ENCODE measurements at regions not wholly inside any gene's neighbourhood (a gene's known extent, or its start where the extent isn't known, plus 50 kb on each side); places are given as distances from the start of the nearest gene placed in this dataset.

DNA sequence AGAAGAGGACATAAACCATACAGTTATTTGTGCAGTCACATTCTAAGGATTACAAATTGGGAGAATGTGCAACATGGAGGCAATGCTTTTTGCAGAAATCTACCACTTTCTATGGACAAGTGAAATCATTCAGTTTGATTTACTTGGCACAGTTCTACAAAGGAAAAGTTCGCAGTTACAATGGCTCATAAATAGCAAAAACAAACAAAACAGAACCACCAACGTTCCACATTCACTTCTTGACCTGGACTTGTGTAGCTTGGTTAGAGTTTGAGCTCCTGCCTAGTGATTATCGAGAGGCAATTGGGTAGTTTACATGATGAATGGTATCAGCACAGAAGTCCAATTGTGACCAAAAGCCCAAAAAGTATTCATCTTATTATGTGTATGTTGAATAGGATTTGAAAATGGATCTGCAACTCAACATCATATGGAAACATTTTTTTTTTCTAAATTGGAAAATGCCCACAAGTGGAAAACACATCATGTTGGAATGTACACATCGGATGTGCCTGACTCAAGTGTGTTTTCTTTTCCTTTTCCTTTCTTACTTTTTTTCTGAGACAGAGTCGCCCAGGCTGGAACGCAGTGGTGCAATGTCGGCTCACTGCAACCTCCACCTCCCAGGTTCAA lies 123.8 kb downstream of the LUZP4 start:
- intact Hi-C loops (cut with micrococcal nuclease; ENCODE audit: unreplicated experiment) (no loop called here), in situ Hi-C loops (cut with HindIII; ENCODE audit: low pct_unique_long_range_greater_than_20kb, low sequenced_read_pairs) (no loop called here)
- Histone ChIP-seq H3K27ac (ENCODE audit: low read length) (no peak overlapping the region), H3K9me3 (ENCODE audit: control insufficient read depth, insufficient read depth, low read depth, low read length) (no peaks in the 10 kb centered on the region), H3K36me3 (ENCODE audit: control insufficient read depth, insufficient read depth, low read length) (no peaks in the 10 kb centered on the region), H3K4me1 (ENCODE audit: control insufficient read depth, insufficient read depth, low read length) (no peaks in the 10 kb centered on the region), H3K4me3 (ENCODE audit: low read depth in 2 of 2, low read length in 2 of 2) (no peak overlapping the region), H3K27me3 (ENCODE audit: control insufficient read depth, insufficient read depth, low read length) (no peaks in the 10 kb centered on the region)
- no peak for ATAC-seq
- no peak for DNase-seq (ENCODE audit: low read depth, low spot score)
- no peak for TF ChIP-seq POLR2AphosphoS5 (IDR thresholded peaks at IDR 0.05; ENCODE audit: low read depth, low read length)
- TF ChIP-seq TCF7L2 (IDR thresholded peaks at IDR 0.05; ENCODE audit: low read depth, low read length), result no peak
- CTCF ChIA-PET, result no interaction called here
- no TSS peak for BruUV-seq (replicated peaks)
- POLR2A ChIA-PET, result no interaction called here

DNA sequence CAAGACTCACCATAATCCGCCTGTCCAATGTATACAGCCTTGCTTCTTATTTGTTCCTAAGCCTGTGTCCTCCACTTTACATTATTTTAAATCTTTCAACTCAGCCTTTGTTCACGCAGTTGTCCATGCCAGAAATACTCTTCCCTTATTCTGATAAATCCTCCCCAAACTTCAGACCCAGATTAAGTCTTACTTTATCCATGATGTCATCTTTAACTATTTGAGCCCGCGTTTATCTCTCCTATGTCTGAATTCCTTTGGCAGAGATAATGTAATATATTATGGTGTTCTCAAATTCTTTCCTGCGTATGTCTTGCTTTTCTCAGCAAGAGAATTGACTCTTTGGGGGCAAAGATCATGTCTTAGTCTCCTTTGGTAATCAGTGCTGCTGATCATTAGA lies 129.6 kb downstream of the LUZP4 start:
- no peaks in the 10 kb centered on the region for H3K36me3 ChIP-seq (ENCODE audit: control insufficient read depth, insufficient read depth, low read length)
- in situ Hi-C loops (cut with HindIII; ENCODE audit: low pct_unique_long_range_greater_than_20kb, low sequenced_read_pairs) (no loop called here), intact Hi-C loops (cut with micrococcal nuclease; ENCODE audit: unreplicated experiment) (no loop called here)
- no peaks in the 10 kb centered on the region for H3K27me3 ChIP-seq (ENCODE audit: control insufficient read depth, insufficient read depth, low read length)
- H3K9me3 ChIP-seq (ENCODE audit: control insufficient read depth, insufficient read depth, low read depth, low read length), result no peaks in the 10 kb centered on the region
- no peak overlapping the region for H3K27ac ChIP-seq (ENCODE audit: low read length)
- H3K4me1 ChIP-seq (ENCODE audit: control insufficient read depth, insufficient read depth, low read length), result no peaks in the 10 kb centered on the region
- CTCF ChIA-PET, result no interaction called here
- POLR2A ChIA-PET, result no interaction called here
- no TSS peak for BruUV-seq (replicated peaks)
- TF ChIP-seq SIN3A (IDR thresholded peaks at IDR 0.05; ENCODE audit: borderline replicate concordance, insufficient read depth, low read depth, low read length), result no peak
- TF ChIP-seq POLR2AphosphoS5 (IDR thresholded peaks at IDR 0.05; ENCODE audit: low read depth, low read length), result no peak
- TF ChIP-seq, protein P1, sequence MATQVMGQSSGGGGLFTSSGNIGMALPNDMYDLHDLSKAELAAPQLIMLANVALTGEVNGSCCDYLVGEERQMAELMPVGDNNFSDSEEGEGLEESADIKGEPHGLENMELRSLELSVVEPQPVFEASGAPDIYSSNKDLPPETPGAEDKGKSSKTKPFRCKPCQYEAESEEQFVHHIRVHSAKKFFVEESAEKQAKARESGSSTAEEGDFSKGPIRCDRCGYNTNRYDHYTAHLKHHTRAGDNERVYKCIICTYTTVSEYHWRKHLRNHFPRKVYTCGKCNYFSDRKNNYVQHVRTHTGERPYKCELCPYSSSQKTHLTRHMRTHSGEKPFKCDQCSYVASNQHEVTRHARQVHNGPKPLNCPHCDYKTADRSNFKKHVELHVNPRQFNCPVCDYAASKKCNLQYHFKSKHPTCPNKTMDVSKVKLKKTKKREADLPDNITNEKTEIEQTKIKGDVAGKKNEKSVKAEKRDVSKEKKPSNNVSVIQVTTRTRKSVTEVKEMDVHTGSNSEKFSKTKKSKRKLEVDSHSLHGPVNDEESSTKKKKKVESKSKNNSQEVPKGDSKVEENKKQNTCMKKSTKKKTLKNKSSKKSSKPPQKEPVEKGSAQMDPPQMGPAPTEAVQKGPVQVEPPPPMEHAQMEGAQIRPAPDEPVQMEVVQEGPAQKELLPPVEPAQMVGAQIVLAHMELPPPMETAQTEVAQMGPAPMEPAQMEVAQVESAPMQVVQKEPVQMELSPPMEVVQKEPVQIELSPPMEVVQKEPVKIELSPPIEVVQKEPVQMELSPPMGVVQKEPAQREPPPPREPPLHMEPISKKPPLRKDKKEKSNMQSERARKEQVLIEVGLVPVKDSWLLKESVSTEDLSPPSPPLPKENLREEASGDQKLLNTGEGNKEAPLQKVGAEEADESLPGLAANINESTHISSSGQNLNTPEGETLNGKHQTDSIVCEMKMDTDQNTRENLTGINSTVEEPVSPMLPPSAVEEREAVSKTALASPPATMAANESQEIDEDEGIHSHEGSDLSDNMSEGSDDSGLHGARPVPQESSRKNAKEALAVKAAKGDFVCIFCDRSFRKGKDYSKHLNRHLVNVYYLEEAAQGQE (IDR thresholded peaks at IDR 0.05; ENCODE audit: insufficient read depth in 1 of 2, low read depth in 2 of 2, low read length in 1 of 2), result no peak
- TF ChIP-seq, protein P2, sequence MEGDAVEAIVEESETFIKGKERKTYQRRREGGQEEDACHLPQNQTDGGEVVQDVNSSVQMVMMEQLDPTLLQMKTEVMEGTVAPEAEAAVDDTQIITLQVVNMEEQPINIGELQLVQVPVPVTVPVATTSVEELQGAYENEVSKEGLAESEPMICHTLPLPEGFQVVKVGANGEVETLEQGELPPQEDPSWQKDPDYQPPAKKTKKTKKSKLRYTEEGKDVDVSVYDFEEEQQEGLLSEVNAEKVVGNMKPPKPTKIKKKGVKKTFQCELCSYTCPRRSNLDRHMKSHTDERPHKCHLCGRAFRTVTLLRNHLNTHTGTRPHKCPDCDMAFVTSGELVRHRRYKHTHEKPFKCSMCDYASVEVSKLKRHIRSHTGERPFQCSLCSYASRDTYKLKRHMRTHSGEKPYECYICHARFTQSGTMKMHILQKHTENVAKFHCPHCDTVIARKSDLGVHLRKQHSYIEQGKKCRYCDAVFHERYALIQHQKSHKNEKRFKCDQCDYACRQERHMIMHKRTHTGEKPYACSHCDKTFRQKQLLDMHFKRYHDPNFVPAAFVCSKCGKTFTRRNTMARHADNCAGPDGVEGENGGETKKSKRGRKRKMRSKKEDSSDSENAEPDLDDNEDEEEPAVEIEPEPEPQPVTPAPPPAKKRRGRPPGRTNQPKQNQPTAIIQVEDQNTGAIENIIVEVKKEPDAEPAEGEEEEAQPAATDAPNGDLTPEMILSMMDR (IDR thresholded peaks at IDR 0.05), result no peak
- TF ChIP-seq TCF7L2 (IDR thresholded peaks at IDR 0.05; ENCODE audit: low read depth, low read length), result no peak
- H3K4me3 ChIP-seq (ENCODE audit: low read depth in 2 of 2, low read length in 2 of 2), result no peak overlapping the region
- no peak for ATAC-seq
- no peak for DNase-seq (ENCODE audit: low read depth, low spot score)

DNA sequence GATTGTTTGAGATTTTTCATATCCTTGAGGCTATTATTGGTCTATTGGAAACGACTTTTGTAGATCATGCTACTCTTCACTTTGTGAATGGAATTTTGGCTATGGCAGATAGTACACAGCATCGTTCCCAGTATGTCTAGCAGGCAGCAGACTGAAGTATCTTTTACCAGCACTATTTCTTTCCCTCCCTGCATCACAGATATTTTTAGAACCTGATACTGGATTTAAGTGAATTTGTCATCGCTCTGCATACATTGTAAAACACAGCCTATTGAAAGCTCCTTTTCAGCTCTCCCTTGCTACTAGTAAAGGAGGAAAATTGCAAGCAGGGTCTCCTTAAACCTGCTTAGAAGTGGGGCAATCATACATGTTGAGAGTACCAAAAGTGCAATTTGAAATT lies 133.6 kb downstream of the LUZP4 start:
- TF ChIP-seq, protein P1 (IDR thresholded peaks at IDR 0.05; ENCODE audit: insufficient read depth in 1 of 2, low read depth in 2 of 2, low read length in 1 of 2), result no peak
- no peak for TF ChIP-seq SIN3A (IDR thresholded peaks at IDR 0.05; ENCODE audit: borderline replicate concordance, insufficient read depth, low read depth, low read length)
- no peak for TF ChIP-seq POLR2AphosphoS5 (IDR thresholded peaks at IDR 0.05; ENCODE audit: low read depth, low read length)
- TF ChIP-seq TCF7L2 (IDR thresholded peaks at IDR 0.05; ENCODE audit: low read depth, low read length), result no peak
- TF ChIP-seq, protein P2 (IDR thresholded peaks at IDR 0.05), result no peak
- H3K4me1 ChIP-seq (ENCODE audit: control insufficient read depth, insufficient read depth, low read length), result no peaks in the 10 kb centered on the region
- H3K27me3 ChIP-seq (ENCODE audit: control insufficient read depth, insufficient read depth, low read length), result no peaks in the 10 kb centered on the region
- POLR2A ChIA-PET, result no interaction called here
- no peaks in the 10 kb centered on the region for H3K9me3 ChIP-seq (ENCODE audit: control insufficient read depth, insufficient read depth, low read depth, low read length)
- H3K27ac ChIP-seq (ENCODE audit: low read length), result no peak overlapping the region
- intact Hi-C loops (cut with micrococcal nuclease; ENCODE audit: unreplicated experiment) (no loop called here), in situ Hi-C loops (cut with HindIII; ENCODE audit: low pct_unique_long_range_greater_than_20kb, low sequenced_read_pairs) (no loop called here)
- BruUV-seq (replicated peaks), result no TSS peak
- no peaks in the 10 kb centered on the region for H3K36me3 ChIP-seq (ENCODE audit: control insufficient read depth, insufficient read depth, low read length)
- DNase-seq (ENCODE audit: low read depth, low spot score), result no peak
- CTCF ChIA-PET, result no interaction called here
- ATAC-seq, result no peak
- no peak overlapping the region for H3K4me3 ChIP-seq (ENCODE audit: low read depth in 2 of 2, low read length in 2 of 2)
